Epithelial cell of proximal tubule (primary cell): ENCODE measurements at regions not wholly inside any gene's neighbourhood (a gene's known extent, or its start where the extent isn't known, plus 50 kb on each side); places are given as distances from the start of the nearest gene placed in this dataset.

Source experiments
- DNase-seq: peaks from one replicate; pipeline ENCODE4 v3.0.0-alpha.2; 2011; ENCODE audit warnings: low read depth
- H3K4me3 ChIP-seq: 2 replicates; pipeline ENCODE4 v1.5.1; 2011; ENCODE audit warnings: low read depth, mild to moderate bottlenecking, low read length
- CTCF ChIP-seq: conservative IDR thresholded peaks from 2 replicates; pipeline ENCODE4 v1.5.1; 2012; ENCODE audit warnings: low read depth, mild to moderate bottlenecking, low read length

- DNase-seq: no peak
- H3K4me3 ChIP-seq: no peak overlapping the region
- no peak for TF ChIP-seq CTCF
These were observed 194.2 kb upstream of the JUN start for GRCh38 chr1:58978096-58978495.

- no peak for DNase-seq
- no peak for TF ChIP-seq CTCF
- H3K4me3 ChIP-seq: no peak overlapping the region
These were observed 195.2 kb upstream of the JUN start for GRCh38 chr1:58979086-58979485.

- H3K4me3 ChIP-seq: no peak overlapping the region
- no peak for TF ChIP-seq CTCF
- no peak for DNase-seq
These were observed 195.8 kb upstream of the JUN start for GRCh38 chr1:58979677-58980076.

- DNase-seq: no peak
- H3K4me3 ChIP-seq: no peak overlapping the region
- TF ChIP-seq CTCF: no peak
These were observed 197.5 kb upstream of the JUN start for GRCh38 chr1:58981392-58981791.

GRCh38 chr1:58982259-58982998 lies 198.6 kb upstream of the JUN start:
- DNase-seq: no peak
- no peak for TF ChIP-seq CTCF

GRCh38 chr1:58983162-58983561 lies 199.3 kb upstream of the JUN start:
- no peak overlapping the region for H3K4me3 ChIP-seq
- TF ChIP-seq CTCF: no peak
- no peak for DNase-seq

More at GRCh38 chr1:58982259-58982998, 198.6 kb upstream of the JUN start:
- no peak overlapping the region for H3K4me3 ChIP-seq

- TF ChIP-seq CTCF: no peak
- H3K4me3 ChIP-seq: no peak overlapping the region
- no peak for DNase-seq
These were observed 199.9 kb upstream of the JUN start for GRCh38 chr1:58983633-58984245.
